ENCODE measurements at regions not wholly inside any gene's neighbourhood (a gene's known extent, or its start where the extent isn't known, plus 50 kb on each side); places are given as distances from the start of the nearest gene placed in this dataset.

DNA sequence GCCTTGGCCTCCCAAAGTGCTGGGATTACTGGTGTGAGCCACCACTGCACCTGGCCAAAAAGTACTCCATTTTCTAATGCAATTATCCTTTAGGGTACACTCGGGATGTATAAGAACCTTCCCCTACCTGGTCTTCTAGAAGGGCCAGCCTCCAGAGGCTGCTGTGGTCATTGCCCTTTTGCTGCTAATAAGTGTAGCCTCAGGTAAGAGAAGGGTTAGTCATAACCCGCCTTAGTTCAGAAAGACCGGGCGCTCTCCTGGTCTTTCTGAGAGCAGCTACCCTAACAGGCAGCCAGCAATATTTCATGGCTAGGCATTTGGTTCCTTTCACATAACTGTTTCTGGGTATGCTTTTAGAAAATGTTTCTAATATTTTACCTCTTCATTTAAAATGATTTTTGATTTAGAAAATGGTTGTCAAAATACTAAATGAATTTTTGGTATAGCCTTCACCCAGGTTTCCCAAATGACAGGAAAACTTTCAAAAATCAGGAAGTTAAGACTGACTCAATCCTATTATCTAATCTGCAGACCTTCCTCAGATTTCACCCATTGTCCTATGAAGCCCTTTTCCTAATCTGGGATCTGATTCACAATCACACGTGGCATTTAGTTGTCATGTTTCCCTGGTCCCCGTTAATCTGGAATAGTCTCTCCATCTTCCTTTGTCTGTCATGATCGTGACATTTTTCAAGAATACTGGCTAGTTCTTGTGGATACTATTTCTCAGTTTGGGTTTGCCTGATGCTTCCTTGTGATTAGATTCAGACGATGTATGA is 479.0 kb downstream of the SIPA1L2 start:
- DNase-seq: no peak
- H3K27ac ChIP-seq: peak overlapping the region; percentile 96
- no peak for TF ChIP-seq CTCF (IDR thresholded peaks at IDR 0.05; ENCODE audit: low read depth, low read length, missing control alignments)
- H3K27me3 ChIP-seq (replicated peaks): no peaks in the 10 kb centered on the region
- no peak overlapping the region for H3K4me3 ChIP-seq (ENCODE audit: low read depth, low read length)
- in situ Hi-C loops (cut with HindIII; ENCODE audit: low pct_ligation_motif_present, low sequenced_read_pairs): no loop called here
- H3K36me3 ChIP-seq (replicated peaks): no peaks in the 10 kb centered on the region

GRCh38 chr1:232149287-232150201 is 480.4 kb downstream of the SIPA1L2 start:
- H3K36me3 ChIP-seq (replicated peaks): no peaks in the 10 kb centered on the region
- in situ Hi-C loops (cut with HindIII; ENCODE audit: low pct_ligation_motif_present, low sequenced_read_pairs): no loop called here
- peak overlapping the region; percentile 96 for H3K27ac ChIP-seq
- DNase-seq: peak; percentile 82
- H3K27me3 ChIP-seq (replicated peaks): no peaks in the 10 kb centered on the region
- no peak for TF ChIP-seq CTCF (IDR thresholded peaks at IDR 0.05; ENCODE audit: low read depth, low read length, missing control alignments)
- peak overlapping the region; percentile 9 for H3K4me3 ChIP-seq (ENCODE audit: low read depth, low read length)

GRCh38 chr1:232147215-232147614 is 482.7 kb downstream of the SIPA1L2 start:
- Histone ChIP-seq H3K27ac (no peak overlapping the region), H3K4me3 (ENCODE audit: low read depth, low read length) (no peak overlapping the region), H3K36me3 (replicated peaks) (no peaks in the 10 kb centered on the region), H3K27me3 (replicated peaks) (no peaks in the 10 kb centered on the region)
- TF ChIP-seq CTCF (IDR thresholded peaks at IDR 0.05; ENCODE audit: low read depth, low read length, missing control alignments): no peak
- in situ Hi-C loops (cut with HindIII; ENCODE audit: low pct_ligation_motif_present, low sequenced_read_pairs): no loop called here
- no peak for DNase-seq

DNA sequence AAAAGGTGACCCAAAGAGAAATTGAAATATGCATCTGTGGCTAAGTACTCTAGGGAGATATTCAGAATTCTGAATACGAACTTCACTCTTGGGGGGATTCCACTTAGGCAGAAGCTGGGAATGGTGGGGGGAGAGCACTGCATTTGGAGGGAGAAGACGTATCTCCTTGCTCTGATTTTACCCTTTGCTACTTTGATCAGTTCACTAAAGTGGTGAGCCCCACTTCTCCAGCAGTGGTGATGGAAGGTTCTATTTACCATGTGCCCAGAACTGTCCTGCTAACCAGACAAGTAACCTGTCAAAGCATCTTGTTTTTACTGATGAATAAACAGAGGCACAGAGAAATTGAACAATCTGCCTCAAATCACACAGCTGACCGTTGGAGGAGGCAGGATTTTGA is 483.4 kb downstream of the SIPA1L2 start:
- no peak overlapping the region for H3K4me3 ChIP-seq (ENCODE audit: low read depth, low read length)
- no peak for DNase-seq
- H3K36me3 ChIP-seq (replicated peaks): no peaks in the 10 kb centered on the region
- no peak overlapping the region for H3K27ac ChIP-seq
- in situ Hi-C loops (cut with HindIII; ENCODE audit: low pct_ligation_motif_present, low sequenced_read_pairs): no loop called here
- no peaks in the 10 kb centered on the region for H3K27me3 ChIP-seq (replicated peaks)
- TF ChIP-seq CTCF (IDR thresholded peaks at IDR 0.05; ENCODE audit: low read depth, low read length, missing control alignments): no peak

DNA sequence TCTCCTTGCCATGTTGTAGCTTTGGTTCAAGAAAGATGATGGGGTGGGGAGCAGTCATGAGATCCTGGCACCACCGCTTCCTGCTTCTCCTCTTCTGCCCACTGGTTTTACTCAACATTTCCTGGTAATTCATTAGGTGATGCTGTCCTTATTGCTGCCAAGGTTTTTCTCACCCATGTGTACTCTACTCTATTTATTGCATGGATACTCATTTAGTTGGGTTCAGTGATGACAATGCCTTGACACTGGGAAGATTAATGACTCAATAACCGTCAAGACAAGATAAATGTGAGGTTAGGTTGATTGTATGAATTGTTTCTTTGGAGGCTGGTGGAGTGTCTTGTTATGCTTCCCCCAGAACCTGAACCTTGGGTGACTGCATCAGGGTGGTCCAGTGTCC is 484.2 kb downstream of the SIPA1L2 start:
- TF ChIP-seq CTCF (IDR thresholded peaks at IDR 0.05; ENCODE audit: low read depth, low read length, missing control alignments): no peak
- no peak overlapping the region for H3K27ac ChIP-seq
- in situ Hi-C loops (cut with HindIII; ENCODE audit: low pct_ligation_motif_present, low sequenced_read_pairs): no loop called here
- H3K4me3 ChIP-seq (ENCODE audit: low read depth, low read length): no peak overlapping the region
- H3K36me3 ChIP-seq (replicated peaks): no peaks in the 10 kb centered on the region
- H3K27me3 ChIP-seq (replicated peaks): no peaks in the 10 kb centered on the region
- no peak for DNase-seq
